NCI-H524 treated with DMSO at 0.1 percent for 48 hours (cell line): ENCODE measurements at regions not wholly inside any gene's neighbourhood (a gene's known extent, or its start where the extent isn't known, plus 50 kb on each side); places are given as distances from the start of the nearest gene placed in this dataset.

Experiments
- DNase-seq: peaks from one replicate; lab custom pipeline; 2025; lab: John Stamatoyannopoulos, UW

GRCh38 chr11:122234257-122234656 is 118.2 kb upstream of the BLID start:
- DNase-seq = no peak

GRCh38 chr11:122232985-122233384 is 117.0 kb upstream of the BLID start:
- no peak for DNase-seq

DNA sequence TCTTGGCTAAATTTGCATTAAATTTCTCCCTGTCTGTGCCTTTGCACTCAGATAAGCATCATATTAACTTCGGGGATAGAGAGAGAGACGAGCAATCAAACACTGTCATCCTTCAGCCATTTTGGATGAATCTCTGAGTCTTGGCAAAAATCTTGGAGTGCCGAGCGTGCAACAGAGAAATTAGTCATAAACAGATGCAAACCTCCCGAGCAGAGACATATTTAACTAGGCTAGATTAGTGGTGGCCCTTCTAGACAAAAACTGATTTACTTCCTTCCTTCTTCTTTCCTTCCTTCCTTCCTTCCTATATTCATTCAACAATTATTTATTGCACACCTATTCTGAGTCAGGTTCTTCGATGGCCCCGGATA is 114.4 kb upstream of the BLID start:
- no peak for DNase-seq

- DNase-seq = no peak
Measured at GRCh38 chr11:122229481-122230384, 113.7 kb upstream of the BLID start.

- DNase-seq = no peak
Measured at GRCh38 chr11:122229078-122229477, 113.1 kb upstream of the BLID start.

DNA sequence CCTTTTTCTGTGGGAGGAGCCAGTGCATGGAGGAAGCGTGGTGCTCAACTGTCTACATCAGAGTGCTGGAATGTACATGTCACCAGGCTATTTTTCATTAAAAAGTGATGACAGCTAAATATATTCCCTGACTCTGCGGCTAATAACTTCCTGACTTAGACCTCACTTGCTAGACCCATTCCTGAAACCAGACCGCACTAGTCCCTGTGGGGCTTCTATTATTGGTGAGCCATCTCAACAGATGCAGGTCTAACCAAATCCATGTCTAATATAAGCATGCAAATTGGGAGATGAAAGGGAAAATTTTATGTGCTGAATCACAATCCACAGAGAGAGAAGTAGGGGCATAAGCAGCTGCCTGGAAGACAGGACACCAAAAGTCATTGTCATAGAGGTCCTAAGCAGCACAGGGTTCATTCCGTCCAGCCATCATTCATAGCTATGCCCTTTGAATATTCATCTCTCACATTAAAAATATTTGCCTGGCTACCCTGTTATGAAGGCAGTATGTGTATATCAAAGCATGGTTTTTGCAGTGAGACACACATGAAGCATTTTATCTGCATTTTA is 110.9 kb upstream of the BLID start:
- DNase-seq = no peak

GRCh38 chr11:122224867-122225266 is 108.9 kb upstream of the BLID start:
- DNase-seq = no peak

GRCh38 chr11:122220321-122220720 is 104.3 kb upstream of the BLID start:
- DNase-seq = no peak

GRCh38 chr11:122219791-122220190 is 103.8 kb upstream of the BLID start:
- no peak for DNase-seq

- no peak for DNase-seq
Measured at GRCh38 chr11:122215244-122215992, 99.4 kb upstream of the BLID start.

DNA sequence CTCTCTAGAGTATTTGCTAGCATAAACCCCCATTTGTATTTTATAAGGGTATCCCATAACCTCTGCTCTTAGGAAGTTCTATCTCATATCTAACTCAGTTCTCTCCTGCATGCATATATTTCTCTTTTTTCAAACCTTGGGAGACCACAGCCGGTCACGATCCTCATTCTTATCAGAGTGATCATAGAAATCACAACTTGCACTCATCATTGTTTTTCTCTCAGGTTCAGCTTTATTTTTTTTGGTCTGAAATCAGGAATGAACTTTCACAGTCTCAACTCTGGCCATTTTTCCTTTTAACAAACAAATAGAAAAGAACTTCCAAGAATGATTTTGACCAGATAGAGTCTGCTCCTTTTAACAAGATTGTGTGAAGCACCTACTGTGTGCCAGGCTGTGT is 98.6 kb upstream of the BLID start:
- no peak for DNase-seq

DNA sequence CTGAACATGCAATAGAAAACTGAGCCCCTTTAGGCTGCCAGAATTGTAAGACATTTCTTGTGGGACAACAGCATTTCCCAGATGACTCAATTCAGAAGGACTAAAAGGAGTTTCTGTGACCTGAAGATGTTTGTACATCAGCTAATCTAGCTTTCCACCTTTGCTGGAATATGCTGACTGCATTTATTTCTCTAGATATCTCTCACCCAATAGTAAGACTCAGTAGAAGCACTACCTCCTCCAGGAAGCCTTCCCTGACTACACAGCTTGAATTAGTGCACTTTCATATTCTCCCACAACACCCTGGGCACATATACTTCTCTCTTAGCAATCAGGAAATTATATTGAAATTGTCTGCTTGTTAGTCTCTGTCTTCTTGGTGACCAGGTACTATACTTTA is 98.1 kb upstream of the BLID start:
- DNase-seq = no peak

DNA sequence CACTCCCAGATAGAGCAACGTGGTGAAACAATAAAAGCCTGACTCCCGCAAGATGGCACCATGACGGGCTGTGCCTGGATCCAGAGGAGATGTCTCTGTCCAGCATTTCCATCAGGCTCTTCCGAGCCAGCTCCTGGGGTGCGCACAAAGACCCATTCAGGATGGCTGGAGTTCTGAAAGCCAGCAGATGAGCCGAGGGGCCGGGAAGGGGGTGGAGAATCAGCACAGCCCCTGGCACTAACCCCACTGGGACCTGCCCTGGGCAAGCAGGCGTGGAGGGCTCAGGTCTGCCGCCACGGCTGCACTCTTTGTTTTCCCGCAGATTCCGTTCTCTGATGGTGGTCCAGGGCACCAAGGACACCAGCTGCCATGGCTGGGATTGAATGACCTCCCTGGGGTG is 97.2 kb upstream of the BLID start:
- no peak for DNase-seq

GRCh38 chr11:122210367-122210997 is 94.5 kb upstream of the BLID start:
- DNase-seq = no peak

GRCh38 chr11:122209619-122210366 is 93.8 kb upstream of the BLID start:
- DNase-seq = no peak

DNA sequence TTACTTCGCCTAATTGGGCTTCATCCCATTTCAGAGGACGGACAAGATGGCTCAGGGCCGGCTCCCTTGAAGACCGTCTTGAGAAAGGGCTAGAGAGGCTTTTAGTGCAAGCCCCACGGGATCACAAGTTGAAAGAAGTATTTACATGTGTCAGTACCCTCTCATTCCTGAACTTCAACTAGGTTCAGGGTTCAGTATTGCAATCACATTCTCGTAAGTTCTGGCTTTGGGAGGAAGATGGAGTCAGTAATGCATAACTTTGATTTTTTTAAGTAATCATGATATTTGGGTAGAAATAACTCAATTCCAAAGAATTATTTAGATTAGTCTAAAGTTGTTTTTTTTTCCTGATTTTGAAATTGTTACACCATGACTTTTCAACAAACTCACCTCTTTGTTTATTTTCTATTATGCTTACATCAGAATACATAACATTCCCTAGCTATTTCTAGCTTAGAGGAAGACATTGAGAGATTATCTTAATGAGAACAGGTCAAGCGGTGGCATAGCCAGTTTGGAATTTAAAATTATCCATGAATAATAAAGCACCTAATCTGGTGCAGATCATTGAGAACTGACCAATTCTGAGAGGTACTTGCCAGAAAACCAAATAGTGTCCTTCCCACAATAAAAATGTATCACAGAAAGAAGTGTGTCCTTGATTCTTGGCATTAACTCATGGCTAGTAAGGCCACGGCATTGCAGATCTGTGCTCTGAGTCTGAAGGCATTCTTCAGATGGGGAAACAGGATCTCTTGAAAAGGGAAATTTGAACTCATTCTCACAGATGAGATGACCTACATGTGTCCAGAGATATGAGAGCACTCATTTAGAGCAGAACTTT is 92.1 kb upstream of the BLID start:
- no peak for DNase-seq

- no peak for DNase-seq
Measured at GRCh38 chr11:122207505-122207904, 91.5 kb upstream of the BLID start.

DNA sequence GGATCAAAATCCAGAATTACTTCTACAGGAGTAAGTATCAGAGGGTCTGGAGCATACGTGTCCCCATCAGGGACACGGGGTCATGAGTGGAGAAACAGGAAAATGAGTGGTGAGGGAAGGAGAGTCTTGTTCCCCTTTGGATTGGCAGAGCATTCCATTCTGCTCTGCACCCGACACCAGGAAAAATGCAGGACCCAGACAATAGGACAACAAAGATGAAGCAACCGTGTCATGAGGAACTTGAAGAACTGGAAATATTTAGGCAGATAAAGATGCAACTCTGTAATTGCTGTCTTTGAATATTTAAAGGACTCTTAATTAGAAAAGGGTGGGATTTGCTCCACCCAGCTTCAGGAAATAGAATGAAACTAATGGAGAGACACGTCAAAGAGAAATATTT is 89.0 kb upstream of the BLID start:
- no peak for DNase-seq

GRCh38 chr11:122204206-122204605 is 88.2 kb upstream of the BLID start:
- no peak for DNase-seq

DNA sequence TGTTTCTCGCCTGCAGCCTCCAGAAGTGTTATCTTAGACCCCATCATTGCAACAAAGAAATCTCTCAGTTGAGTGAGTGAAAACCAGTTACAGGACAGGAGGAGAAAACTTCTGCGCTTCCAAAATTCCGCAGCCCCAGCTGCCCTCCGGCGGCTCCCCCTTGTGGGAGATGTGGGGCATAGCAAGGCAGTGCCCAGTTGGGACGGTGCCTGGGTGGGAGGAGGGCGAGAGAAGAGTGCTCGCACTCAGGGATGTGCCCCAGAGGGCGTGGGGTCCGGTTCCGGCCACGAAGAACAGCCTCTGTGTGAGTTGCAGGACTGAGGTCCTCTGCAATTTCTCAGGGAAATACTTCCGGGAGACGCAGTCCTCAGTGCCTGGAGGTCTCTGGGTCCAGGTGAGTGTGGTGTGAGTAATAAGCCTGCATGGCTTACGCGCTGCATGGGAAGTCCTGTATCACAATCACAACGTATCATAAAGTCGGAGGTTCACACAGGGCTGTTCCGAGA is 87.0 kb upstream of the BLID start:
- DNase-seq = no peak
